H1 (cell line): ENCODE measurements at regions not wholly inside any gene's neighbourhood (a gene's known extent, or its start where the extent isn't known, plus 50 kb on each side); places are given as distances from the start of the nearest gene placed in this dataset.

Experiments used
- CEBPB ChIP-seq: IDR thresholded peaks from 2 replicates; pipeline ENCODE4 v1.6.1; 2012; ENCODE audit warnings: low read depth, low read length
- CREB1 ChIP-seq: IDR thresholded peaks from 2 replicates; pipeline ENCODE4 v1.6.1; 2012; ENCODE audit warnings: inconsistent platforms
- EZH2 ChIP-seq: fragments of 200-600 bp; sonication (generic); IDR thresholded peaks from 2 replicates; pipeline ENCODE4 v1.7.1; 2012; ENCODE audit warnings: low read depth, mild to moderate bottlenecking, moderate library complexity, low read length, inconsistent platforms; ENCODE audit not compliant: severe bottlenecking
- JUN ChIP-seq: IDR thresholded peaks from 2 replicates; pipeline ENCODE4 v1.6.1; 2011; ENCODE audit warnings: low read depth, mild to moderate bottlenecking, improper control_type of control experiment, low read length
- POLR2AphosphoS5 ChIP-seq: IDR thresholded peaks from 2 replicates; pipeline ENCODE4 v1.6.1; 2011; ENCODE audit warnings: low read depth, low read length
- RBBP5 ChIP-seq: IDR thresholded peaks from 2 replicates; pipeline ENCODE4 v1.7.1; 2012; ENCODE audit warnings: low read depth, mild to moderate bottlenecking, inconsistent platforms, low read length, moderate library complexity, borderline replicate concordance
- RFX5 ChIP-seq: IDR thresholded peaks from 2 replicates; pipeline ENCODE4 v1.6.1; 2011; ENCODE audit warnings: low read depth, low read length, improper control_type of control experiment, borderline replicate concordance
- RNF2 ChIP-seq: fragments of 200-900, 300-1000 bp; sonication (generic); IDR thresholded peaks from 2 replicates; pipeline ENCODE4 v1.7.1; 2016; ENCODE audit warnings: borderline replicate concordance, low read depth, mild to moderate bottlenecking, antibody characterized with exemption, low read length; ENCODE audit not compliant: poor library complexity, severe bottlenecking; ENCODE audit errors: missing control alignments
- SP4 ChIP-seq: IDR thresholded peaks from 2 replicates; pipeline ENCODE4 v1.6.1; 2012; ENCODE audit warnings: low read length, inconsistent platforms
- SRF ChIP-seq: IDR thresholded peaks from 2 replicates; pipeline ENCODE4 v1.6.1; 2011; ENCODE audit warnings: mild to moderate bottlenecking, low read depth, low read length, moderate library complexity
- ZNF274 ChIP-seq: IDR thresholded peaks from 2 replicates; pipeline ENCODE4 v1.7.0; 2012; ENCODE audit warnings: low read length, borderline replicate concordance; ENCODE audit errors: extremely low read depth
- TF ChIP-seq, protein P1 (sequence below), 3 experiments: IDR thresholded peaks; 1 replicate in 2 of 3; 2 replicates in 1 of 3; pipeline versions ENCODE4 v1.5.1 to v1.6.1; 2011; ENCODE audit warnings: low read length in 3 of 3, mild to moderate bottlenecking in 3 of 3, inconsistent platforms in 2 of 3, low read depth in 1 of 3, moderate library complexity in 1 of 3; ENCODE audit not compliant: insufficient read depth in 1 of 3; ENCODE audit errors: control extremely low read depth in 1 of 3

DNA sequence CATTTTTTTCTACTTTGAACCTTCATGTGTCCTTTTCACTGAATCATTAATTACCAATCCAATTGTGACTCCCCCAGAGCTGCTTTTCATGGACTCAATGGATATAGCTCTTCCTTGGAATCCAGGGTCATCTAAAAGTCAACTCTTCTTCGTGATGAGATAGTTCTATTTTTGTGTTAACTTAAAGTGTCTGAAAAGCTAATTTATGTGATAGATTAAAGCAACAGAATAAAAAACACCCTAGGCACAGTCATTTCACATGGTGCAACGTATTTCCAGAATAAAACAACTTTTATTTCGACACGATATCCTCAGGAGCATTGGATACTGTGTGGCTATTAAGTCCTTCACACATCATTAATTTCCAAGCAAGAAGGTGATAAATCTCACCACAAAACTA is 250.6 kb upstream of the SPHKAP start:
- TF ChIP-seq CREB1 (no peak), RNF2 (no peak), SRF (no peak), ZNF274 (no peak), EZH2 (no peak), POLR2AphosphoS5 (no peak), RFX5 (no peak), SP4 (no peak), JUN (no peak), RBBP5 (no peak), CEBPB (no peak)
- TF ChIP-seq, protein P1, sequence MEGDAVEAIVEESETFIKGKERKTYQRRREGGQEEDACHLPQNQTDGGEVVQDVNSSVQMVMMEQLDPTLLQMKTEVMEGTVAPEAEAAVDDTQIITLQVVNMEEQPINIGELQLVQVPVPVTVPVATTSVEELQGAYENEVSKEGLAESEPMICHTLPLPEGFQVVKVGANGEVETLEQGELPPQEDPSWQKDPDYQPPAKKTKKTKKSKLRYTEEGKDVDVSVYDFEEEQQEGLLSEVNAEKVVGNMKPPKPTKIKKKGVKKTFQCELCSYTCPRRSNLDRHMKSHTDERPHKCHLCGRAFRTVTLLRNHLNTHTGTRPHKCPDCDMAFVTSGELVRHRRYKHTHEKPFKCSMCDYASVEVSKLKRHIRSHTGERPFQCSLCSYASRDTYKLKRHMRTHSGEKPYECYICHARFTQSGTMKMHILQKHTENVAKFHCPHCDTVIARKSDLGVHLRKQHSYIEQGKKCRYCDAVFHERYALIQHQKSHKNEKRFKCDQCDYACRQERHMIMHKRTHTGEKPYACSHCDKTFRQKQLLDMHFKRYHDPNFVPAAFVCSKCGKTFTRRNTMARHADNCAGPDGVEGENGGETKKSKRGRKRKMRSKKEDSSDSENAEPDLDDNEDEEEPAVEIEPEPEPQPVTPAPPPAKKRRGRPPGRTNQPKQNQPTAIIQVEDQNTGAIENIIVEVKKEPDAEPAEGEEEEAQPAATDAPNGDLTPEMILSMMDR (IDR thresholded peaks at IDR 0.05; ENCODE audit: control extremely low read depth in 1 of 3, insufficient read depth in 1 of 3, low read depth in 1 of 3, low read length in 3 of 3), result no peak
